WERI-Rb-1 (cell line): ENCODE measurements at regions not wholly inside any gene's neighbourhood (a gene's known extent, or its start where the extent isn't known, plus 50 kb on each side); places are given as distances from the start of the nearest gene placed in this dataset.

Source experiments
- DNase-seq: peaks from one replicate; pipeline ENCODE4 v3.0.0-alpha.2; 2020
- H3K27ac ChIP-seq: fragments of 250-450 bp; sonication (Bioruptor Pico); 2 replicates; pipeline ENCODE4 v1.5.1; 2020; ENCODE audit warnings: mild to moderate bottlenecking, moderate library complexity
- H3K27me3 ChIP-seq: fragments of 250-450 bp; sonication (Bioruptor Pico); 2 replicates; pipeline ENCODE4 v1.5.1; 2021; ENCODE audit warnings: mild to moderate bottlenecking, low read depth, moderate library complexity; ENCODE audit not compliant: insufficient read depth, severe bottlenecking
- H3K36me3 ChIP-seq: fragments of 250-450 bp; sonication (Bioruptor Pico); 2 replicates; pipeline ENCODE4 v1.5.1; 2020; ENCODE audit warnings: mild to moderate bottlenecking, moderate library complexity
- H3K4me3 ChIP-seq: 2 replicates; pipeline ENCODE4 v1.5.1; 2011; ENCODE audit warnings: low read depth, mild to moderate bottlenecking, control low read depth, low read length
- H3K9me3 ChIP-seq: fragments of 250-450 bp; sonication (Bioruptor Pico); 2 replicates; pipeline ENCODE4 v1.5.1; 2021; ENCODE audit warnings: mild to moderate bottlenecking, moderate library complexity; ENCODE audit not compliant: severe bottlenecking
- CTCF ChIP-seq: IDR thresholded peaks from 2 replicates; pipeline ENCODE4 v1.5.1; 2011; ENCODE audit warnings: low read depth, mild to moderate bottlenecking, control low read depth, inconsistent platforms, low read length

DNA sequence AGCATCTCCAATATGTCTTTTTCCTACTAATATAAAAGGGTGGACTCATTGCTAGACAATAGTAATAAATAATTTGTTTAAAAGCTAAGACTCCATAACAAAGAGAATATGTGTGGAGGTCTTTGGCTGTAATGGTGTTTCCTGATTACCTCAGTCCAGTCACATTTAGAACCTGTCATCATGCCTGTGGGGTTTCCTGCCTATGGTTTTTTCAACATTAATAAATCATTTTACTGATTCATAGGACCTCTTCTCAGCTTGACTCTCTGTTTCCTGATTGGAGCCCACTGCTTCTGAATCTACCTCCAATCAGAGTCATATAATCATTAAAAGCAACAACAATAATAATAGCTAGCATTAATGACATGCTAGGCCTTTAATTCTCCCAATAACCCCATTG lies 52.4 kb upstream of the GNAI1 start:
- no peaks in the 10 kb centered on the region for H3K27me3 ChIP-seq
- no peak for TF ChIP-seq CTCF
- no peak overlapping the region for H3K4me3 ChIP-seq
- no peak for DNase-seq
- H3K27ac ChIP-seq: no peak overlapping the region
- no peaks in the 10 kb centered on the region for H3K36me3 ChIP-seq
- H3K9me3 ChIP-seq: no peaks in the 10 kb centered on the region

GRCh38 chr7:80078886-80079285 lies 55.7 kb upstream of the GNAI1 start:
- no peak for DNase-seq
- no peaks in the 10 kb centered on the region for H3K9me3 ChIP-seq
- H3K36me3 ChIP-seq: no peaks in the 10 kb centered on the region
- H3K27me3 ChIP-seq: no peaks in the 10 kb centered on the region
- TF ChIP-seq CTCF: no peak
- H3K4me3 ChIP-seq: no peak overlapping the region
- no peak overlapping the region for H3K27ac ChIP-seq

- no peak for DNase-seq
- no peaks in the 10 kb centered on the region for H3K36me3 ChIP-seq
- TF ChIP-seq CTCF: no peak
- H3K9me3 ChIP-seq: no peaks in the 10 kb centered on the region
- no peak overlapping the region for H3K4me3 ChIP-seq
- H3K27ac ChIP-seq: no peak overlapping the region
- H3K27me3 ChIP-seq: no peaks in the 10 kb centered on the region
Measured at GRCh38 chr7:80078159-80078731, 56.4 kb upstream of the GNAI1 start.

- no peaks in the 10 kb centered on the region for H3K36me3 ChIP-seq
- DNase-seq: no peak
- no peaks in the 10 kb centered on the region for H3K27me3 ChIP-seq
- no peak overlapping the region for H3K27ac ChIP-seq
- no peak for TF ChIP-seq CTCF
- H3K4me3 ChIP-seq: no peak overlapping the region
- peaks cover 7% of the 10 kb centered on the region for H3K9me3 ChIP-seq
Measured at GRCh38 chr7:80070391-80070790, 64.2 kb upstream of the GNAI1 start.

- Histone ChIP-seq H3K27me3 (no peaks in the 10 kb centered on the region), H3K36me3 (no peaks in the 10 kb centered on the region), H3K4me3 (no peak overlapping the region), H3K27ac (no peak overlapping the region), H3K9me3 (peaks cover 7% of the 10 kb centered on the region)
- no peak for TF ChIP-seq CTCF
- no peak for DNase-seq
Measured at GRCh38 chr7:80066639-80067038, 68.0 kb upstream of the GNAI1 start.

DNA sequence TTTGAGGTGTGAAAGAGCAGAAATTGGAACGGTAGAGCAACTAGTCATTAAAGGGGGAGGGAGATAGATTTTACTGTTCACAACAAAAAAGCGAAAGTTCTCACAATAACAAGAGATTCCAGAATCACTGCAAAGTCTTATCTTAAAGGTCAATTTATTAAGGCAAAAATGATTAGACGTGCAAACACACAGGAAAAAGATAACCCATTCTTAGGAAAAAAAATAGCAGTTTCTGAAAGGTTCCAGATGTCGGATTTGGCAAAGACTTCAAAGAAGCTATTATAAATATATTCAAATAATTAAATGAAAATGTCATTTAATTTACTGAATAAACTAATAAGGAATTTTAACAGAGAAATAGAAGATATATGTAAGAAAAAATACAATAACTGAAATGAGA lies 70.8 kb upstream of the GNAI1 start:
- H3K9me3 ChIP-seq: peaks cover 7% of the 10 kb centered on the region
- H3K27ac ChIP-seq: no peak overlapping the region
- no peaks in the 10 kb centered on the region for H3K36me3 ChIP-seq
- no peaks in the 10 kb centered on the region for H3K27me3 ChIP-seq
- DNase-seq: no peak
- no peak overlapping the region for H3K4me3 ChIP-seq
- no peak for TF ChIP-seq CTCF
